DND-41 (cell line): ENCODE measurements at regions not wholly inside any gene's neighbourhood (a gene's known extent, or its start where the extent isn't known, plus 50 kb on each side); places are given as distances from the start of the nearest gene placed in this dataset.
"Not testable (repeated sequence)": the region's sequence is repeated elsewhere in the genome, so short reads cannot be mapped to it uniquely, and the experiment has no call there.

Experiments
- ATAC-seq: fragments of 200-7000 bp; cut with Tn5 transposase; 3 replicates; pipeline ENCODE4 v1.9.1; 2021; ENCODE audit warnings: low read depth; ENCODE audit not compliant: insufficient read depth
- DNase-seq: peaks from one replicate; pipeline ENCODE4 v3.0.0-alpha.2; 2020
- H2AFZ ChIP-seq: 2 replicates; pipeline ENCODE4 v1.6.0; 2012; ENCODE audit warnings: low read depth, low read length
- H3K27ac ChIP-seq: 2 replicates; pipeline ENCODE4 v1.5.1; 2012; ENCODE audit warnings: low read length, inconsistent platforms
- H3K27me3 ChIP-seq: fragments of 200-600 bp; sonication (generic); 2 replicates; pipeline ENCODE4 v1.6.0; 2012; ENCODE audit warnings: low read length, mild to moderate bottlenecking, inconsistent platforms; ENCODE audit not compliant: insufficient read depth, poor library complexity
- H3K36me3 ChIP-seq: 2 replicates; pipeline ENCODE4 v1.5.1; 2012; ENCODE audit warnings: low read length, inconsistent platforms; ENCODE audit not compliant: insufficient read depth
- H3K4me1 ChIP-seq: 2 replicates; pipeline ENCODE4 v1.5.1; 2012; ENCODE audit warnings: mild to moderate bottlenecking, low read length; ENCODE audit not compliant: insufficient read depth
- H3K4me2 ChIP-seq: 2 replicates; pipeline ENCODE4 v1.6.0; 2012; ENCODE audit warnings: mild to moderate bottlenecking, moderate library complexity, low read length, inconsistent platforms; ENCODE audit not compliant: insufficient read depth
- H3K4me3 ChIP-seq, 2 experiments: fragments of 200-600 bp in 1 of 2; shearing (Covaris generic) in 1 of 2; 2 replicates each; pipeline ENCODE4 v1.5.1; 2012 to 2016; ENCODE audit warnings: inconsistent platforms in 2 of 2, low read length in 2 of 2, mild to moderate bottlenecking in 2 of 2, low read depth in 1 of 2, moderate library complexity in 1 of 2
- H3K79me2 ChIP-seq: 2 replicates; pipeline ENCODE4 v1.6.0; 2012; ENCODE audit warnings: low read length, inconsistent platforms; ENCODE audit not compliant: insufficient read depth
- H3K9ac ChIP-seq: 2 replicates; pipeline ENCODE4 v1.6.0; 2012; ENCODE audit warnings: low read depth, mild to moderate bottlenecking, inconsistent platforms, low read length, moderate library complexity
- H3K9me3 ChIP-seq: 2 replicates; pipeline ENCODE4 v1.5.1; 2012; ENCODE audit warnings: low read length, moderate library complexity, mild to moderate bottlenecking, inconsistent platforms; ENCODE audit not compliant: insufficient read depth, severe bottlenecking
- H4K20me1 ChIP-seq: 2 replicates; pipeline ENCODE4 v1.6.0; 2012; ENCODE audit warnings: low read length; ENCODE audit not compliant: insufficient read depth
- CTCF ChIP-seq: IDR thresholded peaks from 2 replicates; pipeline ENCODE4 v1.5.1; 2012; ENCODE audit warnings: borderline replicate concordance, low read length, moderate library complexity, mild to moderate bottlenecking; ENCODE audit not compliant: poor library complexity, severe bottlenecking; ENCODE audit errors: extremely low read depth
- EZH2 ChIP-seq: IDR thresholded peaks from 3 replicates; pipeline ENCODE4 v1.6.1; 2012; ENCODE audit warnings: borderline replicate concordance, low read depth, mild to moderate bottlenecking, moderate library complexity, low read length, inconsistent platforms; ENCODE audit not compliant: severe bottlenecking

GRCh38 chr17:68674029-68674925 lies 73.1 kb upstream of the FAM20A start:
- H4K20me1 ChIP-seq = no peaks in the 10 kb centered on the region
- no peak overlapping the region for H3K27ac ChIP-seq
- H2AFZ ChIP-seq = no peak overlapping the region
- no peak overlapping the region for H3K4me3 ChIP-seq
- H3K4me1 ChIP-seq = no peaks in the 10 kb centered on the region
- H3K27me3 ChIP-seq = peaks cover 2% of the 10 kb centered on the region
- no peak for TF ChIP-seq CTCF
- no peak for TF ChIP-seq EZH2
- H3K9me3 ChIP-seq = no peaks in the 10 kb centered on the region
- DNase-seq (no peak), ATAC-seq (no peak)
- H3K4me2 ChIP-seq = no peak overlapping the region
- H3K9ac ChIP-seq = no peak overlapping the region
- no peaks in the 10 kb centered on the region for H3K79me2 ChIP-seq
- H3K36me3 ChIP-seq = no peaks in the 10 kb centered on the region

GRCh38 chr17:68670967-68671693 lies 70.0 kb upstream of the FAM20A start:
- no peaks in the 10 kb centered on the region for H3K9me3 ChIP-seq
- no peak overlapping the region for H3K9ac ChIP-seq
- H3K27me3 ChIP-seq = peaks cover 2% of the 10 kb centered on the region
- no peaks in the 10 kb centered on the region for H4K20me1 ChIP-seq
- H3K4me3 ChIP-seq = no peak overlapping the region
- H3K27ac ChIP-seq = no peak overlapping the region
- H3K4me1 ChIP-seq = no peaks in the 10 kb centered on the region
- H3K79me2 ChIP-seq = no peaks in the 10 kb centered on the region
- TF ChIP-seq CTCF = no peak
- no peak for TF ChIP-seq EZH2
- H3K4me2 ChIP-seq = no peak overlapping the region
- H3K36me3 ChIP-seq = no peaks in the 10 kb centered on the region
- DNase-seq = no peak
- no peak overlapping the region for H2AFZ ChIP-seq
- ATAC-seq = no peak

- not testable (repeated sequence) for H3K27ac ChIP-seq, H4K20me1 ChIP-seq, H3K4me1 ChIP-seq, ATAC-seq, DNase-seq, H3K27me3 ChIP-seq, H3K36me3 ChIP-seq, H3K79me2 ChIP-seq, H2AFZ ChIP-seq, H3K4me2 ChIP-seq, H3K9me3 ChIP-seq, H3K9ac ChIP-seq, H3K4me3 ChIP-seq
These were observed 65.3 kb upstream of the FAM20A start for GRCh38 chr17:68666438-68666837.

- Histone ChIP-seq H3K4me2 (no peak overlapping the region), H3K9ac (no peak overlapping the region), H3K4me1 (no peaks in the 10 kb centered on the region), H3K4me3 (no peak overlapping the region), H3K36me3 (no peaks in the 10 kb centered on the region), H3K27ac (no peak overlapping the region), H3K9me3 (no peaks in the 10 kb centered on the region), H2AFZ (no peak overlapping the region), H3K79me2 (no peaks in the 10 kb centered on the region), H4K20me1 (no peaks in the 10 kb centered on the region), H3K27me3 (peaks cover 2% of the 10 kb centered on the region)
- TF ChIP-seq EZH2 = no peak
- no peak for TF ChIP-seq CTCF
- no peak for DNase-seq
- no peak for ATAC-seq
These were observed 64.2 kb upstream of the FAM20A start for GRCh38 chr17:68665373-68665772.
